CD14-positive monocyte (primary cell): ENCODE measurements at regions not wholly inside any gene's neighbourhood (a gene's known extent, or its start where the extent isn't known, plus 50 kb on each side); places are given as distances from the start of the nearest gene placed in this dataset.

Experiments
- DNase-seq, 3 donors: peaks; one replicate each; pipeline ENCODE4 v3.0.0-alpha.2; 2011 to 2022
- H2AFZ ChIP-seq: 2 replicates; pipeline ENCODE4 v1.6.0; 2012; ENCODE audit warnings: mild to moderate bottlenecking, low read depth, low read length, inconsistent platforms; ENCODE audit not compliant: insufficient read depth, poor library complexity, severe bottlenecking
- H3K27ac ChIP-seq, 2 donors: 1 replicate in 1 of 2; 2 replicates in 1 of 2; pipeline ENCODE4 v1.5.1; 2012 to 2013; ENCODE audit warnings: low read length in 2 of 2, control low read depth in 1 of 2, inconsistent platforms in 1 of 2, low read depth in 1 of 2, mild to moderate bottlenecking in 1 of 2
- H3K27me3 ChIP-seq, 2 donors: one replicate each; pipeline versions ENCODE4 v1.6.0 to v1.6.1; 2011 to 2013; ENCODE audit warnings: low read length in 2 of 2; ENCODE audit not compliant: control insufficient read depth in 2 of 2, insufficient read depth in 2 of 2
- H3K36me3 ChIP-seq, 2 donors: replicated peaks in 1 of 2; 1 replicate in 1 of 2; 2 replicates in 1 of 2; pipeline versions ENCODE4 v1.5.1 to v1.6.1; 2012 to 2013; ENCODE audit warnings: low read length in 2 of 2, control low read depth in 1 of 2, inconsistent platforms in 1 of 2, mild to moderate bottlenecking in 1 of 2; ENCODE audit not compliant: insufficient read depth in 2 of 2, control insufficient read depth in 1 of 2
- H3K4me1 ChIP-seq, 2 donors: 1 replicate in 1 of 2; 2 replicates in 1 of 2; pipeline versions ENCODE4 v1.5.1 to v1.6.1; 2012 to 2013; ENCODE audit warnings: low read length in 2 of 2, control low read depth in 1 of 2, inconsistent platforms in 1 of 2, mild to moderate bottlenecking in 1 of 2, moderate library complexity in 1 of 2; ENCODE audit not compliant: insufficient read depth in 2 of 2, control insufficient read depth in 1 of 2
- H3K4me2 ChIP-seq: replicated peaks from 2 replicates; pipeline ENCODE3; 2012; ENCODE audit warnings: low read length, moderate library complexity, mild to moderate bottlenecking; ENCODE audit not compliant: poor library complexity, severe bottlenecking; ENCODE audit errors: extremely low read depth
- H3K4me3 ChIP-seq, 3 experiments: fragments of 200-600 bp in 1 of 3; sonication (generic) in 1 of 3; replicated peaks in 1 of 3; 1 replicate in 2 of 3; 2 replicates in 1 of 3; pipeline ENCODE4 v1.5.1; 2011 to 2013; ENCODE audit warnings: low read length in 3 of 3, mild to moderate bottlenecking in 3 of 3, control low read depth in 2 of 3, low read depth in 2 of 3, inconsistent platforms in 1 of 3, moderate library complexity in 1 of 3
- H3K79me2 ChIP-seq: 2 replicates; pipeline ENCODE4 v1.6.0; 2012; ENCODE audit warnings: mild to moderate bottlenecking, control low read depth, inconsistent platforms, low read length, moderate library complexity; ENCODE audit not compliant: insufficient read depth
- H3K9ac ChIP-seq: 2 replicates; pipeline ENCODE4 v1.6.0; 2017; ENCODE audit warnings: low read length, mild to moderate bottlenecking; ENCODE audit not compliant: insufficient read depth, poor library complexity, severe bottlenecking
- H3K9me3 ChIP-seq, 2 donors: replicated peaks in 1 of 2; 1 replicate in 1 of 2; 2 replicates in 1 of 2; pipeline versions ENCODE4 v1.5.1 to v1.6.1; 2012 to 2013; ENCODE audit warnings: low read length in 2 of 2, control low read depth in 1 of 2; ENCODE audit not compliant: control insufficient read depth in 1 of 2, insufficient read depth in 1 of 2
- H4K20me1 ChIP-seq: 2 replicates; pipeline ENCODE4 v1.6.0; 2012; ENCODE audit warnings: mild to moderate bottlenecking, low read length, control low read depth, moderate library complexity; ENCODE audit not compliant: insufficient read depth
- H3K27ac Mint-ChIP-seq, 7 donors: one replicate each; pipeline ENCODE4 v1.8.0; 2020; ENCODE audit warnings: mild to moderate bottlenecking in 7 of 7, mixed read lengths in 7 of 7, moderate library complexity in 6 of 7, inconsistent platforms in 2 of 7
- H3K27me3 Mint-ChIP-seq, 3 donors: one replicate each; pipeline ENCODE4 v1.8.0; 2021 to 2022; ENCODE audit warnings: low read depth in 3 of 3, mild to moderate bottlenecking in 3 of 3, mixed read lengths in 3 of 3, moderate library complexity in 3 of 3, inconsistent platforms in 1 of 3
- H3K36me3 Mint-ChIP-seq, 2 donors: one replicate each; pipeline ENCODE4 v1.8.0; 2020; ENCODE audit warnings: mixed read lengths in 2 of 2, inconsistent platforms in 1 of 2, mild to moderate bottlenecking in 1 of 2
- H3K4me1 Mint-ChIP-seq: one replicate; pipeline ENCODE4 v1.8.0; 2020; ENCODE audit warnings: mild to moderate bottlenecking, mixed read lengths
- H3K4me3 Mint-ChIP-seq, 2 donors: one replicate each; pipeline ENCODE4 v1.8.0; 2020; ENCODE audit warnings: mild to moderate bottlenecking in 2 of 2, mixed read lengths in 2 of 2, moderate library complexity in 1 of 2
- H3K9me3 Mint-ChIP-seq, 7 donors: one replicate each; pipeline ENCODE4 v1.8.0; 2020 to 2022; ENCODE audit warnings: mixed read lengths in 7 of 7, mild to moderate bottlenecking in 6 of 7, moderate library complexity in 6 of 7, inconsistent platforms in 2 of 7
- CTCF ChIP-seq: fragments of 200-600 bp; IDR thresholded peaks from one replicate; pipeline ENCODE4 v1.8.0; 2022; ENCODE audit warnings: antibody characterized with exemption, mild to moderate bottlenecking
- WGBS: methylation state at CpG from one replicate; pipeline ENCODE4 v1.1.5; 2013; ENCODE audit warnings: missing lambda C conversion rate; ENCODE audit not compliant: insufficient coverage; 5-methylcytosine and 5-hydroxymethylcytosine counted together
- intact Hi-C, 2 donors: fragments of 100-400 bp; cut with micrococcal nuclease; formaldehyde crosslinking; loops; one replicate each; pipeline versions ENCODE4 v1.15.0 to v1.15.1; 2023

GRCh38 chr12:75699251-75699650 lies 187.8 kb upstream of the KRR1 start:
- no peaks in the 10 kb centered on the region for H3K79me2 ChIP-seq
- no peaks in the 10 kb centered on the region for H3K27me3 ChIP-seq
- H3K4me2 ChIP-seq: no peak overlapping the region
- intact Hi-C loops: no loop called here
- no CpG with 5 or more reads among the region's 1 CpG for WGBS
- no peak for TF ChIP-seq CTCF
- Mint-ChIP-seq H3K4me1 (no peaks in the 10 kb centered on the region), H3K36me3 (no peaks in the 10 kb centered on the region), H3K4me3 (no peak overlapping the region), H3K9me3 (no peaks in the 10 kb centered on the region), H3K27ac (no peak overlapping the region), H3K27me3 (no peaks in the 10 kb centered on the region)
- no peak overlapping the region for H3K4me3 ChIP-seq
- no peaks in the 10 kb centered on the region for H3K36me3 ChIP-seq
- H4K20me1 ChIP-seq: no peaks in the 10 kb centered on the region
- no peaks in the 10 kb centered on the region for H3K4me1 ChIP-seq
- H3K9me3 ChIP-seq: no peaks in the 10 kb centered on the region
- DNase-seq: no peak
- no peak overlapping the region for H2AFZ ChIP-seq
- H3K27ac ChIP-seq: no peak overlapping the region
- no peak overlapping the region for H3K9ac ChIP-seq

- Mint-ChIP-seq H3K4me3 (no peak overlapping the region), H3K9me3 (no peaks in the 10 kb centered on the region), H3K4me1 (no peaks in the 10 kb centered on the region), H3K27me3 (no peaks in the 10 kb centered on the region), H3K27ac (no peak overlapping the region), H3K36me3 (no peaks in the 10 kb centered on the region)
- DNase-seq: no peak
- H3K9me3 ChIP-seq: no peaks in the 10 kb centered on the region
- no peak overlapping the region for H3K27ac ChIP-seq
- no peaks in the 10 kb centered on the region for H3K79me2 ChIP-seq
- no peak overlapping the region for H3K9ac ChIP-seq
- no peaks in the 10 kb centered on the region for H3K27me3 ChIP-seq
- H4K20me1 ChIP-seq: no peaks in the 10 kb centered on the region
- no peak overlapping the region for H2AFZ ChIP-seq
- no peak for TF ChIP-seq CTCF
- H3K36me3 ChIP-seq: no peaks in the 10 kb centered on the region
- no peak overlapping the region for H3K4me3 ChIP-seq
- WGBS: 100% methylated on average over 1 of the region's 1 CpG
- intact Hi-C loops: no loop called here
- H3K4me1 ChIP-seq: no peaks in the 10 kb centered on the region
- H3K4me2 ChIP-seq: no peak overlapping the region
Measured at GRCh38 chr12:75698052-75698451, 186.6 kb upstream of the KRR1 start.
